GDM1 (cell line): ENCODE measurements at regions not wholly inside any gene's neighbourhood (a gene's known extent, or its start where the extent isn't known, plus 50 kb on each side); places are given as distances from the start of the nearest gene placed in this dataset.
"Not testable (repeated sequence)": the region's sequence is repeated elsewhere in the genome, so short reads cannot be mapped to it uniquely, and the experiment has no call there.

Source experiments
- DNase-seq: peaks from one replicate; lab custom pipeline; 2025; lab: John Stamatoyannopoulos, UW

GRCh38 chr10:7108141-7108540 is 302.7 kb downstream of the SFMBT2 start:
- no peak for DNase-seq

GRCh38 chr10:7107285-7107684 is 303.5 kb downstream of the SFMBT2 start:
- no peak for DNase-seq

GRCh38 chr10:7104379-7104778 is 306.5 kb downstream of the SFMBT2 start:
- not testable (repeated sequence) for DNase-seq

GRCh38 chr10:7102557-7103349 is 308.1 kb downstream of the SFMBT2 start:
- DNase-seq = no peak

GRCh38 chr10:7102084-7102483 is 308.8 kb downstream of the SFMBT2 start:
- DNase-seq = no peak

- DNase-seq = no peak
These were observed 309.4 kb downstream of the SFMBT2 start for GRCh38 chr10:7101451-7101850.

GRCh38 chr10:7100032-7100702 is 310.7 kb downstream of the SFMBT2 start:
- DNase-seq = no peak

- no peak for DNase-seq
These were observed 312.6 kb downstream of the SFMBT2 start for GRCh38 chr10:7098160-7098762.

- no peak for DNase-seq
These were observed 316.1 kb downstream of the SFMBT2 start for GRCh38 chr10:7094781-7095180.

- no peak for DNase-seq
These were observed 317.5 kb downstream of the SFMBT2 start for GRCh38 chr10:7093368-7093767.

- no peak for DNase-seq
These were observed 318.2 kb downstream of the SFMBT2 start for GRCh38 chr10:7092603-7093002.

GRCh38 chr10:7090529-7090928 is 320.3 kb downstream of the SFMBT2 start:
- no peak for DNase-seq

- DNase-seq = no peak
These were observed 324.8 kb downstream of the SFMBT2 start for GRCh38 chr10:7085913-7086589.

GRCh38 chr10:7085147-7085912 is 325.5 kb downstream of the SFMBT2 start:
- DNase-seq = peak; percentile 7

- peak; percentile 78 for DNase-seq
These were observed 326.4 kb downstream of the SFMBT2 start for GRCh38 chr10:7084280-7085005.

GRCh38 chr10:7082967-7083366 is 327.9 kb downstream of the SFMBT2 start:
- no peak for DNase-seq

- DNase-seq = no peak
These were observed 333.0 kb downstream of the SFMBT2 start for GRCh38 chr10:7077880-7078279.

- DNase-seq = no peak
These were observed 335.0 kb downstream of the SFMBT2 start for GRCh38 chr10:7075851-7076250.

GRCh38 chr10:7075110-7075509 is 335.7 kb downstream of the SFMBT2 start:
- DNase-seq = no peak

- no peak for DNase-seq
These were observed 339.4 kb downstream of the SFMBT2 start for GRCh38 chr10:7071421-7071820.

GRCh38 chr10:7070950-7071349 is 339.9 kb downstream of the SFMBT2 start:
- no peak for DNase-seq
